ENCODE measurements at regions not wholly inside any gene's neighbourhood (a gene's known extent, or its start where the extent isn't known, plus 50 kb on each side); places are given as distances from the start of the nearest gene placed in this dataset.

DNA sequence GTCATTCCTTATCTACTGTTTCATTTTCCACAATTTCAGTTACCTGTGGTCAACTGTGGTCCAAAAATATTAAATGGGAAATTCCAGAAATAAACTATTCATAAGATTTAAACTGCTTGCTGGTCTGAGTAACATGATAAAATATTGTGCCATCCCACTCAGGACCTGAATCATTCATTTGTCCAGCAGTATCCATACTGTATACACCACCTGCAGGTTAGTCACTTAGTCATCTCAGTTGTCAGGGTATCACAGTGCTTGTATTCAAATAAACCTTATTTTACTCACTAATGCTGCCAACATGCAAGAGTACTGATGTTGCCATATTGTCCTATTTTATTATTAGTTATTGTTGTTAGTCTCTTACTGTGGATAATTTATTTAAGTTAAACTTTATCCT is 139.7 kb downstream of the FBXO4 start:
- no peak for TF ChIP-seq SUZ12 (IDR thresholded peaks at IDR 0.05; ENCODE audit: extremely low read depth, insufficient read depth, insufficient read length)
- no peak for TF ChIP-seq ZNF274 (IDR thresholded peaks at IDR 0.05; ENCODE audit: low read depth, low read length)
- TF ChIP-seq YY1 (IDR thresholded peaks at IDR 0.05; ENCODE audit: insufficient read depth, insufficient read length): no peak
